ENCODE measurements at regions not wholly inside any gene's neighbourhood (a gene's known extent, or its start where the extent isn't known, plus 50 kb on each side); places are given as distances from the start of the nearest gene placed in this dataset.

GRCh38 chr2:41621095-41621494 is 426.7 kb upstream of the PKDCC start:
- intact Hi-C loops (cut with DNase I) = loop anchor here in 1 of 4 donors (5.0 kb wide), 1 partner anchor 319 kb away; no protein-coding TSS in a partner anchor
- Histone ChIP-seq H3K27ac (no peak overlapping the region), H3K4me1 (ENCODE audit: insufficient read depth) (peaks cover 2% of the 10 kb centered on the region), H3K9me3 (no peaks in the 10 kb centered on the region), H3K36me3 (no peaks in the 10 kb centered on the region), H3K4me3 (no peak overlapping the region), H3K27me3 (no peaks in the 10 kb centered on the region)
- no peak for TF ChIP-seq EP300 (IDR thresholded peaks at IDR 0.05)
- TF ChIP-seq CTCF (IDR thresholded peaks at IDR 0.05) = no peak
- TF ChIP-seq POLR2A (IDR thresholded peaks at IDR 0.05) = no peak
- whole genome bisulfite sequencing, 3 donors = 36 to 43% (median 40%) methylated on average over 3 of the region's 3 CpGs
- no peak for DNase-seq

DNA sequence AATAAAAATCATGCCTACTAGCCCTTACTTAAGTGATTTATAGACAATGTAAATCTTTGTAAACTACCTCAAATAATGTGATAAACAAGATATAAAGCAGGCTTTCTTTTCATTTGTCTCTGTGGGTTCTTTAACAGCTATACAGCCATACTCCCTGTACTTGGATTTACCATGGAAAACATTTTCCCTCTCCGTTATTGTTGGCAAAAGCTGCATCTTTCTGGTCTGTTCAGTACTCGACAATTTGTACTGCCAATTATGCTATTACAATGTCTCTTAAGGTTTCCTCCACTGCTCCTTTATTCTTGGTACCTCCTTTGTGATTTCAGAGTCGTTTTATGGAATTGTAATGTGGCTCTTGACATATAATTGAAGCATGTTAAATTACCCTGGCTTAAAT is 426.3 kb upstream of the PKDCC start:
- no peaks in the 10 kb centered on the region for H3K9me3 ChIP-seq
- no peak for DNase-seq
- TF ChIP-seq CTCF (IDR thresholded peaks at IDR 0.05) (no peak), EP300 (IDR thresholded peaks at IDR 0.05) (no peak), POLR2A (IDR thresholded peaks at IDR 0.05) (no peak)
- H3K36me3 ChIP-seq = no peaks in the 10 kb centered on the region
- intact Hi-C loops (cut with DNase I) = loop anchor here in 1 of 4 donors (5.0 kb wide), 1 partner anchor 319 kb away; no protein-coding TSS in a partner anchor
- H3K27me3 ChIP-seq = no peaks in the 10 kb centered on the region
- WGBS, 3 donors = 16 to 38% (median 22%) methylated on average over 3 of the region's 3 CpGs
- H3K4me3 ChIP-seq = no peak overlapping the region
- H3K27ac ChIP-seq = no peak overlapping the region
- H3K4me1 ChIP-seq (ENCODE audit: insufficient read depth) = peaks cover 2% of the 10 kb centered on the region

- Histone ChIP-seq H3K4me3 (no peak overlapping the region), H3K27ac (no peak overlapping the region), H3K4me1 (ENCODE audit: insufficient read depth) (peaks cover 2% of the 10 kb centered on the region), H3K27me3 (no peaks in the 10 kb centered on the region), H3K9me3 (no peaks in the 10 kb centered on the region), H3K36me3 (no peaks in the 10 kb centered on the region)
- WGBS, 3 donors = 83 to 90% (median 87%) methylated on average over 5 of the region's 5 CpGs
- DNase-seq = no peak
- TF ChIP-seq POLR2A (IDR thresholded peaks at IDR 0.05) (no peak), EP300 (IDR thresholded peaks at IDR 0.05) (no peak), CTCF (IDR thresholded peaks at IDR 0.05) (no peak)
- intact Hi-C loops (cut with DNase I) = loop anchor here in 1 of 4 donors (5.0 kb wide), 1 partner anchor 320 kb away; no protein-coding TSS in a partner anchor
Observed at GRCh38 chr2:41622301-41622700, 425.5 kb upstream of the PKDCC start.

- no peak for DNase-seq
- no peak for TF ChIP-seq POLR2A (IDR thresholded peaks at IDR 0.05)
- no peak for TF ChIP-seq EP300 (IDR thresholded peaks at IDR 0.05)
- no peak for TF ChIP-seq CTCF (IDR thresholded peaks at IDR 0.05)
- intact Hi-C loops (cut with DNase I) = no loop called here
- Histone ChIP-seq H3K4me3 (no peak overlapping the region), H3K9me3 (no peaks in the 10 kb centered on the region), H3K27me3 (no peaks in the 10 kb centered on the region), H3K27ac (no peak overlapping the region), H3K36me3 (no peaks in the 10 kb centered on the region), H3K4me1 (ENCODE audit: insufficient read depth) (peaks cover 2% of the 10 kb centered on the region)
- WGBS, 3 donors = 95 to 97% (median 96%) methylated on average over 2 of the region's 2 CpGs
Observed at GRCh38 chr2:41626936-41627335, 420.9 kb upstream of the PKDCC start.
